Lower leg skin (tissue), 4 donors: ENCODE measurements at regions not wholly inside any gene's neighbourhood (a gene's known extent, or its start where the extent isn't known, plus 50 kb on each side); places are given as distances from the start of the nearest gene placed in this dataset.

Experiments
- DNase-seq, 2 donors: peaks; one replicate each; pipeline ENCODE4 v3.0.0-alpha.2; 2019; ENCODE audit warnings: low spot score in 2 of 2
- H3K4me3 ChIP-seq: fragments of 200-600 bp; sonication (generic); 2 replicates; pipeline ENCODE4 v1.5.1; 2017; ENCODE audit warnings: mild to moderate bottlenecking, low read depth; ENCODE audit not compliant: poor library complexity, severe bottlenecking
- CTCF ChIP-seq, 3 donors: fragments of 450-650 bp; IDR thresholded peaks; one replicate each; pipeline ENCODE4 v1.5.1; 2016; ENCODE audit warnings: antibody characterized with exemption in 3 of 3, mild to moderate bottlenecking in 3 of 3, moderate library complexity in 2 of 3
- POLR2A ChIP-seq, 2 donors: fragments of 450-650 bp; IDR thresholded peaks; one replicate each; pipeline ENCODE4 v1.6.1; 2016 to 2017; ENCODE audit warnings: antibody characterized with exemption in 2 of 2, mild to moderate bottlenecking in 1 of 2, moderate library complexity in 1 of 2
- WGBS, 2 donors: methylation state at CpG; one replicate each; pipeline ENCODE4 v1.1.5; 2018; 5-methylcytosine and 5-hydroxymethylcytosine counted together
- intact Hi-C: fragments of 100-400 bp; cut with DNase I; formaldehyde crosslinking; loops from one replicate; pipeline ENCODE4 v1.15.0; 2023; ENCODE audit warnings: low total_unique reads

- WGBS, 2 donors, result 22 to 28% methylated on average over 5 of the region's 5 CpGs
- TF ChIP-seq CTCF (IDR thresholded peaks at IDR 0.05) (no peak), POLR2A (IDR thresholded peaks at IDR 0.05) (no peak)
- DNase-seq, result no peak
- intact Hi-C loops, result no loop called here
- H3K4me3 ChIP-seq, result no peak overlapping the region
Measured at GRCh38 chr4:112765317-112765974, 128.5 kb downstream of the LARP7 start.

GRCh38 chr4:112766422-112766821 is 129.5 kb downstream of the LARP7 start:
- no peak for TF ChIP-seq POLR2A (IDR thresholded peaks at IDR 0.05)
- TF ChIP-seq CTCF (IDR thresholded peaks at IDR 0.05), result no peak
- WGBS, 2 donors, result 46 to 50% methylated on average over 3 of the region's 3 CpGs
- intact Hi-C loops, result no loop called here
- peak in 1 of 2 donors; percentile 15 for DNase-seq
- H3K4me3 ChIP-seq, result no peak overlapping the region

GRCh38 chr4:112767386-112767785 is 130.4 kb downstream of the LARP7 start:
- intact Hi-C loops, result no loop called here
- 89 to 92% methylated on average over 6 of the region's 6 CpGs for WGBS, 2 donors
- no peak overlapping the region for H3K4me3 ChIP-seq
- no peak for DNase-seq
- TF ChIP-seq POLR2A (IDR thresholded peaks at IDR 0.05), result no peak
- no peak for TF ChIP-seq CTCF (IDR thresholded peaks at IDR 0.05)

- H3K4me3 ChIP-seq, result no peak overlapping the region
- TF ChIP-seq POLR2A (IDR thresholded peaks at IDR 0.05) (no peak), CTCF (IDR thresholded peaks at IDR 0.05) (no peak)
- intact Hi-C loops, result no loop called here
- 85 to 93% methylated on average over 5 of the region's 5 CpGs for WGBS, 2 donors
- no peak for DNase-seq
Measured at GRCh38 chr4:112770114-112770513, 133.2 kb downstream of the LARP7 start.

DNA sequence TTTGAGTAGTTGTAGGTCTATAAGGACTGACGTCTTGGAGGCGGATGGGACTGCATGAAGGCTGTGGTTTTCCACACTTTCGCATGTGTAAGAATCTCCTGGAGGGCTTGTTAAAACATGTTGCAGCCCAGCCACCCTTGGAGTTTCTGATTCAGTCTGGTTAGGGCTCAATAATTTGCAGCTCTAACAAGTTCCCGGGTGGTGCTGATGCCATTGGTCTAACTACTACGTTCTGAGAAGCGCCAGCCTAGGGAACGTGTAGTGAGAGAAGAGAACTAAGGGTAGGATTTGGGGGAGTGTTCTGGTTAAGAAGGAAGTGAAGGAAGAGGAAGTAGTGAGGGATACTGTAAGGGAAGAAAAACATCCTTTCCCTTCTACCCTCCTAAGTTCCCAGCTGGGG is 138.9 kb downstream of the LARP7 start:
- intact Hi-C loops, result no loop called here
- H3K4me3 ChIP-seq, result no peak overlapping the region
- no peak for DNase-seq
- TF ChIP-seq CTCF (IDR thresholded peaks at IDR 0.05), result no peak
- no peak for TF ChIP-seq POLR2A (IDR thresholded peaks at IDR 0.05)
- 67 to 68% methylated on average over 7 of the region's 7 CpGs for WGBS, 2 donors

GRCh38 chr4:112776535-112776934 is 139.6 kb downstream of the LARP7 start:
- intact Hi-C loops, result no loop called here
- 90 to 95% methylated on average over 1 of the region's 1 CpG for WGBS, 2 donors
- no peak overlapping the region for H3K4me3 ChIP-seq
- DNase-seq, result no peak
- no peak for TF ChIP-seq CTCF (IDR thresholded peaks at IDR 0.05)
- TF ChIP-seq POLR2A (IDR thresholded peaks at IDR 0.05), result no peak
